ENCODE measurements at regions not wholly inside any gene's neighbourhood (a gene's known extent, or its start where the extent isn't known, plus 50 kb on each side); places are given as distances from the start of the nearest gene placed in this dataset.
"Not testable (repeated sequence)": the region's sequence is repeated elsewhere in the genome, so short reads cannot be mapped to it uniquely, and the experiment has no call there.

DNA sequence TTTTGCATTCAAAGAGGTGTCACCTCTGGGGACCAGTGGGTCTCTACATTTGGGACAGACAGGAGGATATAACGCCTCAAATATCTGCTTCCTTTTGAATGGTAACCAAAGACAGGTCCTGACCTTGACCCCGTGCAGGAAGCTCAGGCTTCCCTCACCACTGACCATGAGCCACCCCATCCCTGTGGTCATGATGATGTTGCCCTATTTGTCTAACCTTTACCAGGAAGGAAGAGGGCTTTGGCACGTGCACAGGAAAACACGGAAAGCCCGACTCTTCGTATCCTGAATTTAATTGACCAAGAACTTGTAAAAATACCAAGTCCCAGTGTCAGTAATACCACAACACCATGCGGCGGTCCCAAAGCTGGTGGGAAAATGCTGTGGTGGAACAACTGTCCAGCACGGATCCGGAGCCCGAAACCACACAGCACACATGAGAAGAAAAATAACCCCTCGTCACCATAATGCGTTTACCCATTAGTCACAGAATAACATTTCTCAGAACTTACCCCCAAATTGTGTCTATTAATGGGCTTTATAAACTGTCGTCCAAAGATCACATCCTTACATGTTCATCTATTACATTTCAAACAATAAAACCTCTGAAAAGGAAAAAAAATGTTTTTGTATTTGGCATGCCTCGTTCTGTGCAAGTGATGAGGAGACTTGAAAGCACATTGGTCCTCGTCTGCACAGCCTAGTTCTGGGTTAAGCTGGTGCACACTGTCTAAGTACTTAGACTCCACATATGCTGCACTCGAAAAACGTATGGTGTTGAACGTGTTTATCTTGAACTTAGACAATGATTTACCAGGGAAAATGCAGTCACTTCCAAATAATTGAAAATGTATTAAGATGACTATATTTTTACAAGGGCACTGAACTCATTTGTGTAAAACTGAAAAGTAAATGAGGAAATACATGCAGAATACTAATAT lies 118.9 kb upstream of the IGF1R start:
- no peak for DNase-seq

DNA sequence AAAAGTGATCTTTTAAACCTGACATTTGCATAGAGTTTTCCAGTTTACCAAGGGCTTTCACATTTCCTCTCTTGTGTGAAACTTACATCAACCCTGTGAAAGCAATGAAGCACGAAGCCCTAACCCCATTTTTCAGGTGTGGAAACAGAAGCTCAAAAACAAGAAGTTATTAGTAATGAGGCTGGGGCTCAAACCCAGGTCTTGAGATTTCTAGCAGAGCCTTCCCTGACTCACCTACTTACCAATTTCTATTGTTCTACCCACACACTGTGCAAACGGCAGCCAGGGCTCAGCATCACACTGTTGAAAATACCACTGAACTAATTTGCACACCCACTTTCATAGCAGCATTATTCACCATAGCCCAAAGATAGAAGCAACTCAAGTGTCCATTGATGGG lies 117.8 kb upstream of the IGF1R start:
- DNase-seq, result no peak

DNA sequence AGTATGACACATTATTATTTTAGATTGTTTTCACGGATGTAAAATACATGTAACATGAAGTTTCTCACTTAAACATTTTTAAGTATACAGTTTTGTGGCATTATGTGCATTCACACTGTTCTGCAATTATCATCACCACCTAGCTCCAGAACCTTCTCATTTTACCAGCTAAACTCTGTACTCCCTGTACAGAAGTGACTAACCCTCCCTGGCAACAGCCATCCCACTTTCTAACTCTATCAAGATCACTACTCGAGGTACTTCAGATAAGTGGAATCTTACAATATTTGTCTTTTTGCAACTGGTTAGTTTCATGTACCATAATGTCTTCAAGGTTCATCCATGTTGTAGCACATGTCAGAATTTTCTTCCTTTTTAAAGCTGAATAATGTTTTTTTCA lies 116.3 kb upstream of the IGF1R start:
- DNase-seq, result no peak

DNA sequence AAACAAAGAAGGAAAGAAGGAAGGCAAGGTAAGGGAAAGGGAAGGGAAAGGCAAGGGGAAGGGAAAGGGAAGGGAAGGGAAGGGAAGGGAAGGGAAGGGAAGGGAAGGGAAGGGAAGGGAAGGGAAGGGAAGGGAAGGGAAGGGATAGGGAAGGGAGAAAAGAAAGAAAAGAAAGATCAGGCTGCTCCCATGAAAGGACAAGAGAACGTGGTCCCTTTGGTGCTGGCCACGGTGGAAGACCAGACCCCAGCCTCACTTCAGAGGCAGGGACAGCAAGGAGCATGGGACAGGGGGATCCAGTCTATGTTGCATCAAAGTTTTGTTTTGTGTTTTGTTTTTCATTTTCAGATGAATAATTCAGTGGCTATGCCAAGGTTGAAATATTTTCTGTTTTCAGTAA lies 111.4 kb upstream of the IGF1R start:
- no peak for DNase-seq

DNA sequence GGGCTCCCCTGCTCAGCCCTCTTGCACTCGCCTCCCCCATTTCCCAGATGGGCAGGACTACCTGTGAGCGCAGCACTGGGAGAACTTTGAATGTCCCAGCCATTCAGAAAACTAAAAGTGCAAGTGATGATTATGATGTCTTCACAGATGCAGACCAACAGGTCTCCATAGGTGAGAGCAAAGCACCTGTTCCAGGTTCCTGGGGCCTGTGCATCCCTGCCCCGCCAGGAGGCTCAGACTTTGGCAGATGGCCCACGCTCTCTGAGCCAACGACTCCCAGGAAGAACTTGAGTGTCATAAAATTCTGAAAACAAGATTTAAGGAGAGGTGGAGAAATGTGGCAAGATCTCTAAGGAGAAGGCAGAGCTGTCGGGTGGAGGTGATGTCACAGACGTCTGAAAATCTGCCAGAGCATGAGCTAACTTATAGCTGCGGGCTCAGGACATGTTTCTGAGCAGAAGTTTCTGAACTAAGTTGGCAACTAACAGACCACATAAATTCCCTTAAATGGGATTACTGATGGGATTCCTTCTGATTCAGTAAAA lies 110.8 kb upstream of the IGF1R start:
- no peak for DNase-seq

DNA sequence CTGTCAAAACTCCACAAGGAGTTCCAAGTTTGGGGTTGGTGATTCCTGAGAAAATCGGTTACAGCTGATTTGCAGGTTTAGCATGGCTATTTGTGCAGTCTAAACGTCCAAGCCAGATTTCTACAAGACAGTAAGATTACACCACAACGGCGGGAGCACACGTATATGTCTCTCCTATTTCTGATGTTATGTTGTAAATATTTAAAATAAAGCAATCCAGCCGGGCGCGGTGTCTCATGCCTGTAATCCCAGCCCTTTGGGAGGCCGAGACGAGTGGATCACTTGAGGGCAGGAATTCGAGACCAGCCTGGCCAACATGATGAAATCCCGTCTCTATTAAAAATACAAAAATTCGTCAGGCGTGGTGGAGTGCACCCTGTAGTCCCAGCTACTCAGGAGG lies 106.8 kb upstream of the IGF1R start:
- no peak for DNase-seq

DNA sequence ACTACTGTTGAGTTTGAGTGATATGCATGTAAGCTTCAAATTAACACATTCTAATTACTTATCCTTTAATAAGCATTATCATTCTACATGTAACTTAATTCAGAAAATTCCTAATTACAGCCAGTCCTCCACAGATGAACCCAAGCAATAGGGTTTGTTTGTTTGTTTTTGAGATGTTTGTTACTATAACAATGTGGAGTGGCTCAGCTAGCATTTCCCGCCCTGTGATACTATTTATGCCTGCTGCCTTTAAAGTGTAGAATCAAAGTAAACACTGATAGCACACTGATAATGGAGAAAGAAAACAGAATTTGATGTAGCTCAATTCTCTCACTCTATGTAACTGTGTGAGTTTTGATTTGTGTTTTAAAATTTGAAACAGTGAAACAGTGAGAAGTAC lies 105.1 kb upstream of the IGF1R start:
- DNase-seq, result no peak

DNA sequence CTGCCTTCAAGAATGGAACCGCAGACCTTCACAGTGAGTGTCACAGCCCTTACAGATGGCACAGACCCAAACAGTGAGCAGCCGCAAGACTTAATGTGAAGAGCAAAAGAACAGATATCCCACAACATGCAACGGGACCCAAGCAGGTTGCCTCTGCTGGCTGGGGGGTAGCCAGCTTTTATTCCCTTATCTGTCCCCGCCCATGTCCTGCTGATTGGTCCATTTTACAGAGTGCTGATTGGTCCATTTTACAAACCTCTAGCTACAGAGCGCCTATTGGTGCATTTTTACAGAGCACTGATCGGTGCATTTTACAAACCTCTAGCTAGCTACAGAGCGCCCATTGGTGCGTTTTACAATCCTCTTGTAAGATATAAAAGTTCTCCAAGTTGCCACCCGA lies 102.0 kb upstream of the IGF1R start:
- DNase-seq, result no peak

DNA sequence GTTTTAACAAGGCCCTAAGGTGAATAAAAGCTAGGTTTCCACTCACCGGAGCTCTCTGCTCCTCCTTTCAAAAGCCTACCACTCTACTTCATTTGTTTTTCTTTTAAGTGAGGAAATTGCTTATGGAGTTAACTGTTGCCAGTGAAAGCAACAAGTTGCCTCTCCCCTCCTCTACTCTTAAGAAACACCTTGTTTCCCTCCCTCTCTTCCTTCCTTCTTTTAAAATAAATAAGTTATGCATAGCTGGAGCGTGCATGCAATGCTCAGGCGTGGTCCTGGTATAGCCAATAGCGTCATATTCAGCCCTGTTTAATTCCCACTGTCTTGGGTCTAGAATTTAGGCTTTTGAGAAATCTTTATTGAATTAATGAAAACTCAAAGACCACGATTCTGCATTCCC lies 101.1 kb upstream of the IGF1R start:
- DNase-seq, result no peak

DNA sequence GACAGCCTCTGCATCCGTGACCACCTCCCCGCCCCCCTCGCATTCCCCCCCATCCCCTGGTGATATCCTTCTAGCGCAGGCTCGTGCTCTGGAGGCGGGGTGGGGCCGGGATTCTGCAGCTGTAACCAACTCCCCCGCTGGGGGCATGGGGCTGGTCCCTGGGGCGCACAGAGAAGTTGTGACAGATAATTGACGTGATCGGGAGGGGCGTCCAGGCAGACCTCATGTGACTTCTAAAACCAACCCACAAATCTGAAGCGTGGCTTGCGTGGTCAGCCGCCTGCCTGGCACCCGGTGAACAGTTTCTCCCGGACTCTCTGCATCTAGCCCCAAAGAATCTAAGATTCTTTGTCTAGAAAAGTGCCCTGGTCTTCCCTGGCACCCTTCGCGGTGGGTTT lies 100.6 kb upstream of the IGF1R start:
- no peak for DNase-seq

DNA sequence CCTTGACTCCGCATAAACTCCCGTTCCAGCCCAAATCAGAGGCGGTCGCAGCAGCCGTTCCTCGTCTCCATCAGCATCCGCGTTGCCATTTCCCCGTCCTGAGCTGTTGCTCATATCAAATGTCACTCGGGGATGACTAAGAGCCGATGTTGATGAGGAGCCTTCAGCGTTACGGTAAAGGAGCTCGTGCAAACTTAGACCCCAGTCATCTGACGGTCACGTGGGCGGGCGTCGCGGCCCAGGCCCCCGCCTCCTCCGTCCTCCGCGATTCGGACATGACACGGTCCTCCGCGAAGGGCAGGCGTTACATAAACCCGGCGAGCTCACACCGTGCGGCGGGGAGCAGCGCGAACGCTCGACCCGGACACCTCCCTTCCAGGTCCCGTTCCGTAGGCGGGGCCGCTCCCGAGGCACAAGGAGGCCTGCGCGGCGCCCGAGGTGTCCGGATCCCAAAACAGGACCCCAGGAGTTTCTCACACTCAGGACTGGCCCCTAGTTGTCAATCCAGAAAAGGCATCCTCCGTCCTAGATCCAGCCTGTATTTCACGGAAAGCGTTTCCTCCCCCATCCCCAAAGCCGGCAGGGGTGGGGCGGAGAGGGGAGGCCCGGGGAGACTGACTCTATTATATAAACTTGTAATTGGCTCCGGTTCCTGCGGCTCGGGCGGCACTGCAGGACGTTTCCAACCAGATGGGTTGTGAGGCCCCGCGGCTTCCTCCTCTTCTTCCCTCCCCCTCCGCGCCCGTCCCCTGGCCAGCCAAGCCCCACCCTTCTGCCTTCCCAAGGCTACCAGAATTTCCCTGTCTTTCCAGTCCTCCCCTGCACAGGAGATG lies 100.0 kb upstream of the IGF1R start:
- DNase-seq, result no peak

DNA sequence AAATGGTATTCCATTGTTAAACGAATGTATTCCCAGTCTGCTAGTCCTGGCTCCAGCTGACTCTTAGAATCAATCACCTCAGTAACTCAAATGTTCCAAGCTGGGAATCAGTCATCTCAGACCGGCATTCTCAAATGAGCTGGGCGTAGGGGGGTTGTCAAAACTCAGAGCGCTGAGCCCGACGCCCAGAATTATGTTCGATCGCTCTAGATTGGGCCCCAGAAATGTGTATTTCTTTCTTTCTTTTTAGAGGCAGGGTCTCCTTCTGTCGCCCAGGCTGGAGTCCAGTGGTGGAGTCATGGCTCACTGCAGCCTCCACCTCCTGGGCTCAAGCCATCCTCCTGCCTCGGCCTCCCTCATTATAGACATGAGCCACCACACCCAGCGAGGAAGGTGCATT lies 99.3 kb upstream of the IGF1R start:
- DNase-seq, result no peak

DNA sequence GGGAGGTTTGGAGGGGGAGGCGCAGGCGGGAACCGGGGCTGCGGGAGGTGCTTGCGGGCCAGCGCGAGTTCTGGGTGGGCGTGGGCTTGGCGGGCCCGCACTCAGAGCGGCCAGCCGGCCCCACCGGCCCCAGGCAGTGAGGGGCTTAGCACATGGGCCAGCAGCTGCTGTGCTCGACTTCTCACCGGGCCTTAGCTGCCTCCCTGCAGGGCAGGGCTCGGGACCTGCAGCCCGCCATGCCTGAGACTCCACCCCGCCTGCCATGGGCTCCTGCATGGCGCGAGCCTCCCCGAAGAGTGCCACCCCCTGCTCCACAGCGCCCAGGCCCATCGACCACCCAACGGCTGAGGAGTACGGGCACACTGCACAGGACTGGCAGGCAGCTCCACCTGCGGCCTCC lies 98.6 kb upstream of the IGF1R start:
- DNase-seq, result no peak

DNA sequence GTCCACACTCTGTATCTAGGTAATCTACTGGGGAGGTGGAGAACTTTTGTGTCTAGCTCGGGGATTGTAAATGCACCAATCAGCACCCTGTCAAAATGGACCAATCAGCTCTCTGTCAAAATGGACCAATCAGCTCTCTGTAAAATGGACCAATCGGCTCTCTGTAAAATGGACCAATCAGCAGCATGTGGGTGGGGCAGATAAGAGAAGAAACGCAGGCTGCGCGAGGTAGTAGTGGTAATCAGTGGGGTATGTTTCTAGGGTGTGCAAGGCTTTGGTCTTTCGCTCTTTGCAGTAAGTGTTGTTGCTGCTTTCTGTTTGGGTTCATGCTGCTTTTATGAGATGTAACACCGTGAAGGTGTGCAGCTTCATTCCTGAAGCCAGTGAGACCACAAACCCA lies 98.0 kb upstream of the IGF1R start:
- DNase-seq, result not testable (repeated sequence)

DNA sequence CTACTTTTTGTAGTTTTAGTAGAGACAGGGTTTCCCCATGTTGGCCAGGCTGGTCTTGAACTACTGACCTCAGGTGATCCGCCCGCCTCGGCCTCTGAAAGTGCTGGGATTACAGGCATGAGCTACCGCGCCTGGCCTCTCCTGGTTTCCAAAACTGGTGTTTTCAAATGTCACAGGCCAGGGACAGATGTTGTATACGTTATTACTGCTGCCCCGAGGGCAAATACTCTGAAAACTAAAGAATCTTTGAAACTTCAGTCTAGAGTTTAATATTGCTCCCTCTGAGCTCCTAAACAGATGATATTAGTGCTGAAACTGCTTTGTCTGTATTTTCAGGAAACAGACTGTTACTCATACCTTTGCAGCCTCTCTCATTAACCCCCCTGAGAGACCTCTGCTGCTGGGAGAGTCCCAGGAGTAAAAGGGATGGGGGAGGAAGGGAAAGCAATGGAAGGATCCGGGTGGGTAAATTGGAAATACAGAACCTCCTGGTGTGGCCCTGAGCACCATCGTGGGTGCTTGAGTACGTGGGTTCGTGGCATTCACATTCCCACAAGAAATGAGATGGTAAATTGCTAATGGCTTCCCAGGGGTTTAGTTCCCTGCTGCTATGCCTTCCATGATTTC lies 96.3 kb upstream of the IGF1R start:
- DNase-seq, result no peak

DNA sequence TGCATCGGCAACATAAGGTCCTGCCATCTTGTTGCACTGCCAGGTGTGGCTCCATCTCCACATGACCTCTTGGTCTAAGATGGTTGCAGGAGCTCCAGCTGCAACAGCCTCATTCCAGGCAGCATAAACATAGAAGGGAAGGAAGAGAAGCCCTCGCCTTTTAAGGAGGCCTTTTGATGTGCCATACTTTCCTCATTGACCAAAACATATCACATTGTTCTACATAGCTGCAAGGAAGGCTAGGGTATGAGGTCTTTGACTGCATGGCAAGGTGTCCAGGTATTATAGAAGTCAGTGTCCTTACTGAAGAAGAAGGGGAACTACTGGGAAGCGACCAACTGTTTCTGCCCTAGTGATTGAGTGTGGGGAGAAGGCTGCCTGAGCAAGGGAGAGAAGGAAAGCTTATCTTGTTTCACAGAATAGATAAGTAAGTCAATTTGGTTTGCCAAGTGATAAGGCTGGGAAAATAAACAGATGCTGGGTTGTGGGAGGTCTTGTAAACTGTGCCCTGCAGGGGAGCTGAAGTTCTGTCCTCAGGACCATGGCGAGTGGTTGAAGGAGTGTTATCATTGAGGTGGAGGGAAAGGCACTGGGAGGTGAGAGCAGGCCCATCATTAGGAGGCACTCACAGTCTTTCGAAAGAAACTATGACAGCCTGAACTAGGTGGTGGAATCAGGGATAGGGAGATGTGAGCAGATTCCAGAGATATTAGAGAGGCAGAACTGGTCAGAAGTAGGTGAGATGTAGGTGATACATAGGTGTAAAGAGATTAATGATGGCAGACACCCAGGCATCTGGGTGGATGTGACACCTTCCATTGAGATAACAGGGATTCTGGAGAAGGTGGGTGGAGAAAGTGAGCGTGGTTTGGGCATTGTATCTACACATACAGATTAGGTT lies 93.8 kb upstream of the IGF1R start:
- DNase-seq, result no peak

DNA sequence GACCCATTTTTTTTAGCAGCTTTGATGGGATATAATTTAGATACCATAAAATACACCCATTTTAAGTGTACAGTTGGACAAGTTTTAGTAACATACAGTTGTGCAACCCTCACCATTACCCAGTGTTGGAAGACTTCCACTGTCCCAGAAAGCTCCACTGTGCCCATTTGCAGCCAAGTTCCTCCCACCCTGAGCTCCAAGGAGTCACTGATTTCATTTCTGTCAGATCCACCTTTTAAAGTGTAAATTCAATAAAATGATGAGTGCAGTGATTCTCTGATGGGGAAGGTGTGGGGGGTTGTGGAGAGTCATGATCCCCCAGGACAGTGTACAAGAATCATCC lies 93.2 kb upstream of the IGF1R start:
- DNase-seq, result no peak

DNA sequence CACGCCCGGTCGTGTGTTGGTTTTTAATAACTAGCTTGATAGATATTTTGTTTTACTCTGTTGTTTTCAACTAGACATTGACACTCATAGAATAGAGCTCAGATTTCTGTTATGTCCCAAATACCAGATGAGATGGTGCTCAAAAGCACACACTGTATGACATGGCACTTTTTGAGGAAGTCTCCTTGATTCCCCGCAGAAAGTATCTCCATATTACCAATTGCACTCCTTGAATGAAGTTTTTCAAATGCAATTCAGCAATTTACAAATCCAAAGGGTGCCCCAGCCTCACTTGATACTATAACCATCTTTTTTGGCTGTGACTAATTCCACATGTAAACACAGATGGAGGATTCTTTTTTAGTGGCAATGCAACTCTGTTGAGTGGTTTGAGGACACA lies 92.0 kb upstream of the IGF1R start:
- no peak for DNase-seq

DNA sequence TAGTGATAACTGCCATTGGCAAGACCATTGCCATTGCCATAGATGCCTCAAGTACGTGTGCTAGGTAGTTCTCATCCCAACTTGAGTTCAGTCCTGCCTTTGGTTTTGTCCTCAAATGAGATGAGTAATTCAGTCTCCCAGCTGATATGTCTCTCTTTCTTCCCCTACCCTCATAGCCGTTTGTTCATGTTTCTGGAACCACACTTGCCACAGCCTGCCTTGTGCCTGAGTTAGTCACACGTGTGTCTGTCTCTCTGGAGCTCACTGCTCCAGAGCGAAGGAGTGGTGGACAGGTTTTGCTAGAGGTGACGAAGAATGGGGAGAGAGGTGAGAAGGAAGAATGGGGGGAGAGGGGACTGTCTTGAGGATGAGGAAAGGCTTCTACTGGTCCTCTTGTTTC lies 88.0 kb upstream of the IGF1R start:
- DNase-seq, result no peak

DNA sequence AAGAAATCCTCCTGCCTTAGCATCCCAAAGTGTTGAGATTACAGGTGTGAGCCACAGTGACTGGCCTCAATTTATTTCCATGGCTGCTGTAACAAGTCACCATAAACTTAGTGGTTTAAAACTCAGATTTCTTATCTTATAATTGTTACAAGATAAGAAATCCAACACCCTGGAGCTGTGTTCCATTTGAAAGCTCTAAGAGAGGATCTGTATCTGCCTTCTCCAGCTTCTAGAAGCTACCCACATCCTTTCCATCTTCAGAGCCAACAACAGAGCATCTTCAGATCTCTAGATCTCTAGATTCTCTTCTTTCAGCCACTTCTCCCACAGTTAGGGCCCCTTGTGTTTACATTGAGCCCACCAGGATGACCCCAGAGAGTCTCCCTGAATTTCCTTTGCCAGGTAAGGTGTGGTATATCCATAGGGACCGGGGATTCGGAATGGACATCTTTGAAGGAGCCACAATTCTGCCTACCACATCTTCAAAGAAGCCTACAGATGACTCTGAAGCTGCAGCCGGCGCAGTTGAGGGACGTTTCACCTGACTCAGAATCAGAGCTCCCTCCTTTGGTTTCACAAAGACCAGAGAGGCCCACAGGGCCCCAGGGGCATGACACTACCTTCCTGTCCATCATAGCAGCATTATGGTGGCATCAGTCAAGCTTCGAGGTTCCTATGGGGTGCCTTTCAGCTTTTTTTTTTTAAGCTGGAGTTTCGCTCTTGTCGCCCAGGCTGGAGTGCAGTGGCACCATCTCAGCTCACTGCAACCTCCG lies 87.0 kb upstream of the IGF1R start:
- no peak for DNase-seq

DNA sequence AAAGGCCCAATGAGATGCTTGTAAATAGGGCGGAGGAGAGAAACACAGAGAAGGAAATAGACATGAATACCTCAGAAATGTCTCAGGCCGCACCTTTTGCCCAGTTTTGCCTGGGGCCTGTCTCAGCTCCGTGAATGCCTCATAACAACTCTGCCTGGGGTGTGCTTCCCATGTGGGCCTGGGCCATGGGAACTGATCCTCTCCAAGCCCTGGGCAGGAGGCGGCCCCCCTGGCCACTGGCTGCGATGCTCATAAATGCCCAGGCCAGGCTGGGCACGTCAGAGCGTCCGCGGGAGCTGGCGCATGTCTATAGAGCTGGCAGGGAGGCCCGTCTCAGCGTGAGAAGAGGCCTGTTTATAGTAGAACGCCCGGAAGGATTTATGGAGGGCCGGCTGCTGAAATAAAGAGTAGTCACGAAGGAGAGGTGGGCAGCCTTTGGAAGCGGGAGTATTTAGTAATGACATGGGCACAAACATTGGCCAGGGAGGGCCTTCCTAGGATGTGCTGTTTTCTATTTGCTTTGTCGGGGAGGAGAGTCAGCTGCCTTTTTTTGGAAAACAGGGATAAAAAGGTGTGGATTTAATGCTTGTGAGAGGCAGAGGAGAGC lies 85.9 kb upstream of the IGF1R start:
- no peak for DNase-seq

All from DMS79 (cell line).